ENCODE measurements at regions not wholly inside any gene's neighbourhood (a gene's known extent, or its start where the extent isn't known, plus 50 kb on each side); places are given as distances from the start of the nearest gene placed in this dataset.
"Not testable (repeated sequence)": the region's sequence is repeated elsewhere in the genome, so short reads cannot be mapped to it uniquely, and the experiment has no call there.

GRCh38 chrX:41009850-41010846, 75.1 kb upstream of the USP9X start:
- DNase-seq = no peak

- no peak for DNase-seq
Observed at GRCh38 chrX:41014776-41015360, 70.4 kb upstream of the USP9X start.

GRCh38 chrX:41017785-41018184, 67.5 kb upstream of the USP9X start:
- DNase-seq = not testable (repeated sequence)

GRCh38 chrX:41018391-41019040, 66.7 kb upstream of the USP9X start:
- DNase-seq = not testable (repeated sequence)

GRCh38 chrX:41019041-41019392, 66.2 kb upstream of the USP9X start:
- DNase-seq = no peak

GRCh38 chrX:41022566-41022965, 62.7 kb upstream of the USP9X start:
- DNase-seq = no peak

- no peak for DNase-seq
Observed at GRCh38 chrX:41023098-41023497, 62.1 kb upstream of the USP9X start.

GRCh38 chrX:41024335-41024734, 60.9 kb upstream of the USP9X start:
- DNase-seq = not testable (repeated sequence)

GRCh38 chrX:41024755-41025154, 60.5 kb upstream of the USP9X start:
- no peak for DNase-seq

GRCh38 chrX:41025926-41026701, 59.1 kb upstream of the USP9X start:
- DNase-seq = no peak

GRCh38 chrX:41026702-41027078, 58.6 kb upstream of the USP9X start:
- no peak for DNase-seq

- no peak for DNase-seq
Observed at GRCh38 chrX:41029332-41029731, 55.9 kb upstream of the USP9X start.

GRCh38 chrX:41031256-41031967, 53.8 kb upstream of the USP9X start:
- no peak for DNase-seq

GRCh38 chrX:41033299-41033698, 51.9 kb upstream of the USP9X start:
- no peak for DNase-seq

- DNase-seq = not testable (repeated sequence)
Observed at GRCh38 chrX:41034902-41035301, 50.3 kb upstream of the USP9X start.

All from NCI-H1105 treated with DMSO at 0.1 percent for 48 hours (cell line).